ENCODE measurements at regions not wholly inside any gene's neighbourhood (a gene's known extent, or its start where the extent isn't known, plus 50 kb on each side); places are given as distances from the start of the nearest gene placed in this dataset.

DNA sequence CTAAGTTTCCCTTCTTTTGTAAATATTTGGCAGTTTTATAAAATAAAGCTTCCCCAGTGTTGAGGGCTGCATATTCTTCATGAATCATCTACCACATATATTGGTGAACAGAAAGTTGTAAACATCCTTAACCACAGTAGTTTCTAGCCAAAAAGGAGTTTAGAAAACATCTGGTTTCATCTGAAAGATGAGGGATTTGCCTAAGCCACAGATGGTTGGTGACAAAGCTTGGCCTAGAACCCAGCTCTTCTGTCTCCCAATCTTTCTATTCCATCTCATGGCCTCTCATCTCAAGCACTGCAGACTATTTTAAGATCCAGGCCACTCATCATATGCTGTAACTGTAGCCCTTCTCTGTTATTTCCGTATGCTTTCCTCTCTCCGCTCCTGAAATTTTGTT is 232.3 kb upstream of the TRPM3 start:
- Histone ChIP-seq H3K27ac (ENCODE audit: low read depth in 1 of 2, low read length in 2 of 2) (no peak overlapping the region), H3K9me3 (ENCODE audit: control insufficient read depth in 1 of 2, insufficient read depth in 1 of 2, low read length in 2 of 2) (no peaks in the 10 kb centered on the region), H3K27me3 (ENCODE audit: control insufficient read depth in 1 of 2, insufficient read depth in 2 of 2, low read length in 2 of 2) (peaks cover 0 to 4% of the 10 kb centered on the region in 2 experiments), H3K4me3 (ENCODE audit: low read length) (no peak overlapping the region), H3K36me3 (ENCODE audit: insufficient read depth, low read length) (no peaks in the 10 kb centered on the region), H3K4me1 (ENCODE audit: insufficient read depth, low read length) (no peaks in the 10 kb centered on the region)
- Mint-ChIP-seq H3K4me1 (ENCODE audit: low read depth) (no peaks in the 10 kb centered on the region), H3K27me3 (peaks cover 12% of the 10 kb centered on the region), H3K4me3 (no peak overlapping the region), H3K9me3 (no peaks in the 10 kb centered on the region), H3K27ac (no peak overlapping the region), H3K36me3 (ENCODE audit: low read depth) (no peaks in the 10 kb centered on the region)
- TF ChIP-seq CTCF (IDR thresholded peaks at IDR 0.05) = no peak
- no peak for DNase-seq
- intact Hi-C loops (cut with DNase I, micrococcal nuclease) = no loop called here
- no peak for ATAC-seq (ENCODE audit: poor library complexity)
- POLR2A ChIA-PET = no interaction called here
- CTCF ChIA-PET = no interaction called here

DNA sequence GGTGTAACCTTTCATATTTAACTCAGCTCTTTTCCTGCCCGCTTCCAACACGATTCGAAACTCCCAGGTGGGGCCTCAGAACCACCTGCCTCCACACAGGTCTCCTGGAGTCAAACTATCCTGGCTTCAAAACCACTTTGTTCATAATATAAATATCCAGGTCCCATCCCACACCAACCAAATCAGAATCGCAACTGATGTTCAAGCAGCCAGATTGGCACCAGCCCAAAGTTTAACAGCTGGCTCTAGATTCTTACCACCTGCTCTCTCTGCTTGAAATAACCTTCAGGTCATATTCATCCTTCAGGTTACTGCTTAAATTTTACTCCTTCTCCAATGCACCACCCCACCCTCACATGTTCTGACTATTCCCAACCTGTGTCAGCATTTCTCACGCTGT is 231.4 kb upstream of the TRPM3 start:
- Mint-ChIP-seq H3K36me3 (ENCODE audit: low read depth) (no peaks in the 10 kb centered on the region), H3K9me3 (no peaks in the 10 kb centered on the region)

GRCh38 chr9:71349218-71349617 is 227.8 kb upstream of the TRPM3 start:
- peaks cover 5% of the 10 kb centered on the region for H3K27me3 Mint-ChIP-seq
- intact Hi-C loops (cut with DNase I, micrococcal nuclease) = no loop called here

More for the DNA sequence above, 231.4 kb upstream of the TRPM3 start:
- Histone ChIP-seq H3K4me1 (ENCODE audit: insufficient read depth, low read length) (no peaks in the 10 kb centered on the region), H3K27ac (ENCODE audit: low read depth in 1 of 2, low read length in 2 of 2) (no peak overlapping the region), H3K27me3 (ENCODE audit: control insufficient read depth in 1 of 2, insufficient read depth in 2 of 2, low read length in 2 of 2) (peaks cover 0 to 4% of the 10 kb centered on the region in 2 experiments), H3K36me3 (ENCODE audit: insufficient read depth, low read length) (no peaks in the 10 kb centered on the region), H3K9me3 (ENCODE audit: control insufficient read depth in 1 of 2, insufficient read depth in 1 of 2, low read length in 2 of 2) (no peaks in the 10 kb centered on the region), H3K4me3 (ENCODE audit: low read length) (no peak overlapping the region)
- H3K27ac Mint-ChIP-seq = no peak overlapping the region
- no peaks in the 10 kb centered on the region for H3K4me1 Mint-ChIP-seq (ENCODE audit: low read depth)
- intact Hi-C loops (cut with DNase I, micrococcal nuclease) = no loop called here
- CTCF ChIA-PET = no interaction called here
- ATAC-seq (ENCODE audit: poor library complexity) = no peak
- POLR2A ChIA-PET = no interaction called here
- no peak for TF ChIP-seq CTCF (IDR thresholded peaks at IDR 0.05)
- no peak overlapping the region for H3K4me3 Mint-ChIP-seq
- peaks cover 12% of the 10 kb centered on the region for H3K27me3 Mint-ChIP-seq
- no peak for DNase-seq

More at GRCh38 chr9:71349218-71349617, 227.8 kb upstream of the TRPM3 start:
- ATAC-seq (ENCODE audit: poor library complexity) (no peak), DNase-seq (no peak)
- Mint-ChIP-seq H3K9me3 (peaks cover 3% of the 10 kb centered on the region), H3K36me3 (ENCODE audit: low read depth) (no peaks in the 10 kb centered on the region), H3K27ac (no peak overlapping the region), H3K4me3 (no peak overlapping the region), H3K4me1 (ENCODE audit: low read depth) (no peaks in the 10 kb centered on the region)
- ChIA-PET CTCF (no interaction called here), POLR2A (no interaction called here)
- no peaks in the 10 kb centered on the region for H3K36me3 ChIP-seq (ENCODE audit: insufficient read depth, low read length)
- no peaks in the 10 kb centered on the region for H3K4me1 ChIP-seq (ENCODE audit: insufficient read depth, low read length)
- no peak overlapping the region for H3K4me3 ChIP-seq (ENCODE audit: low read length)
- H3K27ac ChIP-seq (ENCODE audit: low read depth in 1 of 2, low read length in 2 of 2) = no peak overlapping the region
- no peak for TF ChIP-seq CTCF (IDR thresholded peaks at IDR 0.05)
- no peaks in the 10 kb centered on the region for H3K27me3 ChIP-seq (ENCODE audit: control insufficient read depth in 1 of 2, insufficient read depth in 2 of 2, low read length in 2 of 2)
- H3K9me3 ChIP-seq (ENCODE audit: control insufficient read depth in 1 of 2, insufficient read depth in 1 of 2, low read length in 2 of 2) = no peaks in the 10 kb centered on the region

Data from CD4-positive, alpha-beta T cell (primary cell).